ENCODE measurements at regions not wholly inside any gene's neighbourhood (a gene's known extent, or its start where the extent isn't known, plus 50 kb on each side); places are given as distances from the start of the nearest gene placed in this dataset.

GRCh38 chr4:106522839-106523238 is 154.3 kb upstream of the GIMD1 start:
- Histone ChIP-seq H3K36me3 (ENCODE audit: insufficient read depth, low read length, poor library complexity, severe bottlenecking) (no peaks in the 10 kb centered on the region), H3K9me3 (ENCODE audit: low read depth, low read length, poor library complexity, severe bottlenecking) (no peaks in the 10 kb centered on the region), H3K4me1 (ENCODE audit: insufficient read depth, low read length, poor library complexity, severe bottlenecking) (no peaks in the 10 kb centered on the region), H3K27ac (ENCODE audit: low read depth, low read length, poor library complexity, severe bottlenecking) (no peak overlapping the region), H3K4me3 (ENCODE audit: low read depth, low read length, poor library complexity, severe bottlenecking) (no peak overlapping the region), H3K27me3 (replicated peaks; ENCODE audit: insufficient read depth, low read depth, low read length, poor library complexity) (no peaks in the 10 kb centered on the region)
- no TSS peak for BruUV-seq (replicated peaks)
- intact Hi-C loops (cut with micrococcal nuclease; ENCODE audit: unreplicated experiment) = no loop called here
- POLR2A ChIA-PET (ENCODE audit: low non-redundant PET) = no interaction called here
- TF ChIP-seq EZH2 (IDR thresholded peaks at IDR 0.05; ENCODE audit: borderline replicate concordance, low read depth, low read length, poor library complexity, severe bottlenecking) (no peak), CTCF (conservative IDR thresholded peaks at IDR 0.05; ENCODE audit: low read depth, low read length) (peak; percentile 40; the same call in 1 of the 2 replicates)
- peak; percentile 34 for DNase-seq (ENCODE audit: low spot score)
- CTCF ChIA-PET = no interaction called here

- ChIA-PET POLR2A (ENCODE audit: low non-redundant PET) (no interaction called here), CTCF (no interaction called here)
- no peak for DNase-seq (ENCODE audit: low spot score)
- BruUV-seq (replicated peaks) = no TSS peak
- H3K4me1 ChIP-seq (ENCODE audit: insufficient read depth, low read length, poor library complexity, severe bottlenecking) = no peaks in the 10 kb centered on the region
- H3K27me3 ChIP-seq (replicated peaks; ENCODE audit: insufficient read depth, low read depth, low read length, poor library complexity) = no peaks in the 10 kb centered on the region
- intact Hi-C loops (cut with micrococcal nuclease; ENCODE audit: unreplicated experiment) = no loop called here
- no peak overlapping the region for H3K4me3 ChIP-seq (ENCODE audit: low read depth, low read length, poor library complexity, severe bottlenecking)
- no peaks in the 10 kb centered on the region for H3K9me3 ChIP-seq (ENCODE audit: low read depth, low read length, poor library complexity, severe bottlenecking)
- TF ChIP-seq EZH2 (IDR thresholded peaks at IDR 0.05; ENCODE audit: borderline replicate concordance, low read depth, low read length, poor library complexity, severe bottlenecking) = no peak
- no peak for TF ChIP-seq CTCF (conservative IDR thresholded peaks at IDR 0.05; ENCODE audit: low read depth, low read length)
- no peak overlapping the region for H3K27ac ChIP-seq (ENCODE audit: low read depth, low read length, poor library complexity, severe bottlenecking)
- no peaks in the 10 kb centered on the region for H3K36me3 ChIP-seq (ENCODE audit: insufficient read depth, low read length, poor library complexity, severe bottlenecking)
Measured at GRCh38 chr4:106512706-106513105, 144.1 kb upstream of the GIMD1 start.

- CTCF ChIA-PET = no interaction called here
- no peak overlapping the region for H3K4me3 ChIP-seq (ENCODE audit: low read depth, low read length, poor library complexity, severe bottlenecking)
- no peaks in the 10 kb centered on the region for H3K9me3 ChIP-seq (ENCODE audit: low read depth, low read length, poor library complexity, severe bottlenecking)
- intact Hi-C loops (cut with micrococcal nuclease; ENCODE audit: unreplicated experiment) = no loop called here
- POLR2A ChIA-PET (ENCODE audit: low non-redundant PET) = no interaction called here
- DNase-seq (ENCODE audit: low spot score) = no peak
- H3K36me3 ChIP-seq (ENCODE audit: insufficient read depth, low read length, poor library complexity, severe bottlenecking) = no peaks in the 10 kb centered on the region
- no TSS peak for BruUV-seq (replicated peaks)
- TF ChIP-seq EZH2 (IDR thresholded peaks at IDR 0.05; ENCODE audit: borderline replicate concordance, low read depth, low read length, poor library complexity, severe bottlenecking) (no peak), CTCF (conservative IDR thresholded peaks at IDR 0.05; ENCODE audit: low read depth, low read length) (no peak)
- H3K27me3 ChIP-seq (replicated peaks; ENCODE audit: insufficient read depth, low read depth, low read length, poor library complexity) = no peaks in the 10 kb centered on the region
- no peak overlapping the region for H3K27ac ChIP-seq (ENCODE audit: low read depth, low read length, poor library complexity, severe bottlenecking)
- no peaks in the 10 kb centered on the region for H3K4me1 ChIP-seq (ENCODE audit: insufficient read depth, low read length, poor library complexity, severe bottlenecking)
Measured at GRCh38 chr4:106507440-106507839, 138.9 kb upstream of the GIMD1 start.
